Trophoblast cell (in vitro differentiated cells and primary cell): ENCODE measurements at regions not wholly inside any gene's neighbourhood (a gene's known extent, or its start where the extent isn't known, plus 50 kb on each side); places are given as distances from the start of the nearest gene placed in this dataset.

Experiments used
- DNase-seq, 2 donors: peaks; one replicate each; pipeline ENCODE4 v3.0.0-alpha.2; 2016
- H2AFZ ChIP-seq: 2 replicates; pipeline ENCODE4 v1.6.1; 2013; ENCODE audit warnings: low read length, moderate library complexity, mild to moderate bottlenecking; ENCODE audit not compliant: insufficient read depth, poor library complexity
- H2AK5ac ChIP-seq: 2 replicates; pipeline ENCODE4 v1.6.1; 2013; ENCODE audit warnings: mild to moderate bottlenecking, low read length
- H2BK120ac ChIP-seq: 2 replicates; pipeline ENCODE4 v1.6.1; 2013; ENCODE audit warnings: low read length, mild to moderate bottlenecking, moderate library complexity; ENCODE audit not compliant: insufficient read depth, poor library complexity
- H2BK12ac ChIP-seq: 2 replicates; pipeline ENCODE4 v1.6.1; 2013; ENCODE audit warnings: mild to moderate bottlenecking, low read length, moderate library complexity
- H2BK5ac ChIP-seq: 2 replicates; pipeline ENCODE4 v1.6.1; 2013; ENCODE audit warnings: low read length, low read depth, moderate library complexity, mild to moderate bottlenecking; ENCODE audit not compliant: poor library complexity
- H3K14ac ChIP-seq: 2 replicates; pipeline ENCODE4 v1.6.1; 2013; ENCODE audit warnings: mild to moderate bottlenecking, low read length
- H3K18ac ChIP-seq: 2 replicates; pipeline ENCODE4 v1.6.1; 2013; ENCODE audit warnings: mild to moderate bottlenecking, low read length
- H3K23ac ChIP-seq: 2 replicates; pipeline ENCODE4 v1.6.1; 2013; ENCODE audit warnings: low read length
- H3K27ac ChIP-seq: 2 replicates; pipeline ENCODE4 v1.5.1; 2013; ENCODE audit warnings: low read depth, mild to moderate bottlenecking, inconsistent platforms, low read length, moderate library complexity
- H3K27me3 ChIP-seq: 2 replicates; pipeline ENCODE4 v1.6.1; 2013; ENCODE audit warnings: inconsistent platforms, mild to moderate bottlenecking, low read length, moderate library complexity; ENCODE audit not compliant: insufficient read depth
- H3K36me3 ChIP-seq, 2 experiments: 1 replicate in 1 of 2; 2 replicates in 1 of 2; pipeline ENCODE4 v1.6.1; 2013; ENCODE audit warnings: low read length in 2 of 2, mild to moderate bottlenecking in 2 of 2, moderate library complexity in 1 of 2; ENCODE audit not compliant: insufficient read depth in 2 of 2, control insufficient read depth in 1 of 2
- H3K4ac ChIP-seq: 2 replicates; pipeline ENCODE4 v1.6.1; 2013; ENCODE audit warnings: low read depth, mild to moderate bottlenecking, low read length, moderate library complexity
- H3K4me1 ChIP-seq, 2 experiments: 1 replicate in 1 of 2; 2 replicates in 1 of 2; pipeline ENCODE4 v1.6.1; 2013; ENCODE audit warnings: low read length in 2 of 2, mild to moderate bottlenecking in 2 of 2, moderate library complexity in 1 of 2; ENCODE audit not compliant: insufficient read depth in 2 of 2, control insufficient read depth in 1 of 2
- H3K4me2 ChIP-seq: 2 replicates; pipeline ENCODE4 v1.6.1; 2013; ENCODE audit warnings: inconsistent platforms, mild to moderate bottlenecking, low read length, moderate library complexity
- H3K4me3 ChIP-seq: 2 replicates; pipeline ENCODE4 v1.5.1; 2013; ENCODE audit warnings: mild to moderate bottlenecking, low read depth, low read length, inconsistent platforms
- H3K79me1 ChIP-seq: one replicate; pipeline ENCODE4 v1.6.1; 2013; ENCODE audit warnings: low read length
- H3K79me2 ChIP-seq: 2 replicates; pipeline ENCODE4 v1.6.1; 2013; ENCODE audit warnings: low read length, mild to moderate bottlenecking; ENCODE audit not compliant: control insufficient read depth, insufficient read depth, poor library complexity
- H3K9ac ChIP-seq: 2 replicates; pipeline ENCODE4 v1.6.1; 2013; ENCODE audit warnings: mild to moderate bottlenecking, low read length
- H3K9me3 ChIP-seq: 2 replicates; pipeline ENCODE4 v1.6.1; 2013; ENCODE audit warnings: low read depth, mild to moderate bottlenecking, control low read depth, inconsistent platforms, low read length; ENCODE audit not compliant: insufficient read depth
- H4K12ac ChIP-seq: 2 replicates; pipeline ENCODE4 v1.6.1; 2013; ENCODE audit warnings: low read depth, mild to moderate bottlenecking, low read length, moderate library complexity
- H4K8ac ChIP-seq: 2 replicates; pipeline ENCODE4 v1.6.1; 2013; ENCODE audit warnings: low read depth, mild to moderate bottlenecking, low read length, moderate library complexity
- H4K91ac ChIP-seq: one replicate; pipeline ENCODE4 v1.6.1; 2013; ENCODE audit warnings: low read depth, mild to moderate bottlenecking, low read length, moderate library complexity
- WGBS: extraction: QIAGEN DNeasy Blood & Tissue Kit; methylation state at CpG from one replicate; pipeline ENCODE4 v1.1.7; 2013; ENCODE audit warnings: missing lambda C conversion rate; ENCODE audit not compliant: insufficient read length, insufficient coverage; ENCODE audit errors: extremely low coverage; 5-methylcytosine and 5-hydroxymethylcytosine counted together

DNA sequence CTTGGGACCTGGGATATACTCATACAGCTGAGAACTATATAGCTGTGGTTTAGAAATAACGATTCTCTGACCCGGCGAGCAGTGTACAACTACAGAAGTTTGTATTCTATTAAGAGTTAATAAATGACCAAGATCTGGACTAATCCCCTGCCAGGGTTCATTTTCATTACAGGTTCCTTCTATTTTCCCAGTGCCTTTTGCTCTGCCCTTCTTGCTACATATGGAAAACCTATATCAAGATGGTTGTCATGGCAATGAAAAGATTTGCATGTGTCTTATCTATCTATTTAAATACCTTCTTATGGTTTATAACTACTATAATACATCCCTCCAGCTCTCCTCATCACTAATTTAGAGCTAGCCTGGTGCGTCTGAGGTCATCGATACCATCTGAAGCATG lies 965.2 kb downstream of the BCL11A start:
- peak overlapping the region; percentile 82 for H2BK12ac ChIP-seq
- peak overlapping the region; percentile 35 for H4K91ac ChIP-seq
- no peak overlapping the region for H3K14ac ChIP-seq
- H2AFZ ChIP-seq: no peak overlapping the region
- H3K4me2 ChIP-seq: no peak overlapping the region
- H3K36me3 ChIP-seq: no peaks in the 10 kb centered on the region
- H2AK5ac ChIP-seq: no peak overlapping the region
- no CpG with 5 or more reads among the region's 5 CpGs for WGBS
- no peak overlapping the region for H3K9ac ChIP-seq
- H3K4me3 ChIP-seq: no peak overlapping the region
- H3K79me1 ChIP-seq: peaks cover 7% of the 10 kb centered on the region
- H4K12ac ChIP-seq: no peak overlapping the region
- H3K4ac ChIP-seq: no peak overlapping the region
- no peaks in the 10 kb centered on the region for H3K79me2 ChIP-seq
- peak overlapping the region; percentile 30 for H2BK120ac ChIP-seq
- no peaks in the 10 kb centered on the region for H3K27me3 ChIP-seq
- H2BK5ac ChIP-seq: peak overlapping the region; percentile 6
- no peak for DNase-seq
- peaks cover 4 to 11% of the 10 kb centered on the region in 2 experiments for H3K4me1 ChIP-seq
- H3K23ac ChIP-seq: no peak overlapping the region
- no peaks in the 10 kb centered on the region for H3K9me3 ChIP-seq
- no peak overlapping the region for H3K27ac ChIP-seq
- no peak overlapping the region for H3K18ac ChIP-seq
- H4K8ac ChIP-seq: no peak overlapping the region

DNA sequence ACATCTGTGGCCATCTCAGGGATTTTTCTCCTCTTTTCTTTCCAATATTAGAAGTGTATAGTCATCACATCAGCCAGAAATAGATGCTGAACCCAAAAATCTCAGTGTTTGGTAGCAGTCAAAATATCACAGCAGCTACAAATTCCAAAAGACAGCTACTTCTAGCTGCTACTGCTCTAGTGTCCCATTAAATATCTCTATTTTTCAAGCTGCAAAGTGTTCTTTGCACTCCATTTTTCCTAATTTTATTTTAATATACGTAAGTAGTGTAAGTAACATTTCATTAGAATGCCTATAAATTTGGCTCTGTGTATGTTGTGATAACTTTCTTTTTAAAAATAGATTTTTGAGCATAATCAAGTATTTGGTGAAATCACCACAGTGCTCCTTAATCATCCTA lies 967.3 kb downstream of the BCL11A start:
- Histone ChIP-seq H3K79me1 (peaks cover 6% of the 10 kb centered on the region), H2BK5ac (no peak overlapping the region), H2BK12ac (no peak overlapping the region), H3K9me3 (no peaks in the 10 kb centered on the region), H3K18ac (no peak overlapping the region), H3K4me3 (no peak overlapping the region), H4K8ac (no peak overlapping the region), H3K9ac (no peak overlapping the region), H3K14ac (no peak overlapping the region), H2AFZ (no peak overlapping the region), H4K91ac (no peak overlapping the region), H3K27me3 (no peaks in the 10 kb centered on the region), H3K4me2 (no peak overlapping the region), H2BK120ac (no peak overlapping the region), H3K4ac (no peak overlapping the region), H3K36me3 (no peaks in the 10 kb centered on the region), H2AK5ac (no peak overlapping the region), H3K4me1 (peaks cover 4 to 11% of the 10 kb centered on the region in 2 experiments), H4K12ac (no peak overlapping the region), H3K23ac (no peak overlapping the region), H3K79me2 (no peaks in the 10 kb centered on the region), H3K27ac (no peak overlapping the region)
- WGBS: no CpG with 5 or more reads among the region's 1 CpG
- DNase-seq: no peak

DNA sequence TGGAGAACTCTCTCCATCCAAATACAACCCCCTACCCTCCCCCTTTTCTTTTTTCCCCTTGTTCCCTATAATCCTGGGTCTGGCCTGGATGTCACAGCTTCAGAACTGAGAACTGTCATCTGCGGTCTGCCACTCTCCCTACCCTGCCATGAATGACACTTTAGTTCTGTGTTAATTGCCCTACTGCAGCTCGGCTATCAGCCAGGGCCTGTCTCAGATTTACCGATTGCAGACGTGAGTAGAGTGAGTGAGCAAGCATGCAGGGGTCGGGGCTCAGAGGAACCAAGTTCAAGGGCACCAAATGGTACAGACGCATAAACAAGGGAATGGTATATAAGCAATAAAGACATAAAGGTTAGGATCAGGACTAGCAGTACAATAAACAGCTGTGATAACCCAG lies 967.8 kb downstream of the BCL11A start:
- Histone ChIP-seq H3K9ac (no peak overlapping the region), H2BK120ac (no peak overlapping the region), H3K14ac (no peak overlapping the region), H4K8ac (no peak overlapping the region), H3K4me2 (no peak overlapping the region), H3K27ac (no peak overlapping the region), H3K79me2 (no peaks in the 10 kb centered on the region), H4K12ac (no peak overlapping the region), H3K4me3 (no peak overlapping the region), H3K36me3 (no peaks in the 10 kb centered on the region), H2AFZ (no peak overlapping the region), H2AK5ac (no peak overlapping the region), H3K18ac (no peak overlapping the region), H3K4me1 (peaks cover 4 to 11% of the 10 kb centered on the region in 2 experiments), H4K91ac (no peak overlapping the region), H2BK5ac (no peak overlapping the region), H3K23ac (no peak overlapping the region), H3K9me3 (no peaks in the 10 kb centered on the region), H3K27me3 (no peaks in the 10 kb centered on the region), H3K4ac (no peak overlapping the region), H2BK12ac (no peak overlapping the region), H3K79me1 (peaks cover 3% of the 10 kb centered on the region)
- no CpG with 5 or more reads among the region's 6 CpGs for WGBS
- no peak for DNase-seq

DNA sequence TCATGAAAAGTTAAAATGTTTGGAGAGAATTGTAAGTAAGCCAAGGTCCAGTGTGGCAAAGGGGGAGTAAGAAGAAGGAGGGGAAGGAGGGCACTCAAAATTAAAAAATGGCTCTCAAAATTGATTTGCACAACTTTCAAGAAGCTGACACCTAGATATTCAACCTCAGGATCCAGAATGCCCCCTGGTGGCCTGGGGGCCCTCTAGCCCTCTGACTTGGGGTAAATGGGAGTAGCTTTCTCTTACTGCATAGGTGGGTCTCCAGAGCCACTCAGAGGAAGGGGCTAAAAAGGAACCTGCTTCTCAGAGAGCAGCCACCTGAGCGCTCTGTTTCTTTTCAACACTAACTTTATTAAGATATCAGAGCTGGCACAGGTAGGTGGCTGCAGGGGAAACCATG lies 968.5 kb downstream of the BCL11A start:
- no peak overlapping the region for H3K4ac ChIP-seq

More for the DNA sequence above, 968.5 kb downstream of the BCL11A start:
- H2AFZ ChIP-seq: no peak overlapping the region
- no peak overlapping the region for H3K9ac ChIP-seq
- H2BK120ac ChIP-seq: no peak overlapping the region
- H4K8ac ChIP-seq: no peak overlapping the region
- H4K12ac ChIP-seq: no peak overlapping the region
- H2BK5ac ChIP-seq: no peak overlapping the region
- no peaks in the 10 kb centered on the region for H3K36me3 ChIP-seq
- H4K91ac ChIP-seq: no peak overlapping the region
- no peak overlapping the region for H3K14ac ChIP-seq
- no peak overlapping the region for H3K4me2 ChIP-seq
- H3K23ac ChIP-seq: no peak overlapping the region
- H3K27me3 ChIP-seq: no peaks in the 10 kb centered on the region
- no peak overlapping the region for H3K27ac ChIP-seq
- no peak overlapping the region for H3K18ac ChIP-seq
- no peak for DNase-seq
- no peaks in the 10 kb centered on the region for H3K79me2 ChIP-seq
- H3K4me1 ChIP-seq: peaks cover 4 to 11% of the 10 kb centered on the region in 2 experiments
- H3K4me3 ChIP-seq: no peak overlapping the region
- peaks cover 3% of the 10 kb centered on the region for H3K79me1 ChIP-seq
- H2BK12ac ChIP-seq: peak overlapping the region; percentile 4
- no peak overlapping the region for H2AK5ac ChIP-seq
- no peaks in the 10 kb centered on the region for H3K9me3 ChIP-seq
- WGBS: no CpG with 5 or more reads among the region's 1 CpG
